ENCODE measurements at regions not wholly inside any gene's neighbourhood (a gene's known extent, or its start where the extent isn't known, plus 50 kb on each side); places are given as distances from the start of the nearest gene placed in this dataset.

DNA sequence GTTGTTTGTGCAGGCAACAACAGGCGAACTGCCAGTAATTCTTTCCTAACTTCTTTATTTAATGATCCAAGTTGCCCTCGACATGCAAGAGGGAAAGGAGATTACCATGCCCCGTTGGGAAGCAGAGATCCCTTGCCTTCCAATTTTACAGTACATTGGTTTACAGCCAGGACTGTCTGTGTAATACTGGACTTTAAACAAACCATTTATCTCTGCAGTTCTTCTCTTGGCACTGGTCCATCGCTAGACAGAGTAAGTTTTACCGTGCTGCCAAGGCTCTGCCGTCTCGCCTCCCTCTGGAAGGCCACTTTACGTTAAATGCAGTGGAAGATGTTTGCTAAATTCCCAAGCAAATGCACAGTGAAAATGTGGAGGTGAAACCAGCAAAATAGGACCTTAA is 660.3 kb upstream of the PRKX start:
- Histone ChIP-seq H3K27me3 (ENCODE audit: control insufficient read depth in 4 of 4, insufficient read depth in 4 of 4, low read length in 3 of 4) (no peaks in the 10 kb centered on the region), H3K9ac (ENCODE audit: low read depth in 1 of 2, low read length in 2 of 2) (no peak overlapping the region), H3K9me3 (ENCODE audit: control insufficient read depth in 4 of 4, low read length in 3 of 4) (peaks cover 0 to 7% (median 1%) of the 10 kb centered on the region in 4 donors), H3K36me3 (ENCODE audit: control insufficient read depth in 4 of 4, insufficient read depth in 3 of 4, low read depth in 1 of 4, low read length in 3 of 4) (no peaks in the 10 kb centered on the region), H3K4me1 (ENCODE audit: control insufficient read depth in 4 of 4, insufficient read depth in 4 of 4, low read length in 3 of 4) (no peaks in the 10 kb centered on the region), H3K27ac (ENCODE audit: low read depth in 1 of 2, low read length in 2 of 2) (no peak overlapping the region), H3K4me3 (ENCODE audit: low read depth in 1 of 3, low read length in 3 of 3) (no peak overlapping the region)
- TF ChIP-seq YY1 (IDR thresholded peaks at IDR 0.05) (no peak), RAD21 (IDR thresholded peaks at IDR 0.05) (no peak), JUND (IDR thresholded peaks at IDR 0.05) (no peak), GABPA (IDR thresholded peaks at IDR 0.05 in 1 of 2, conservative IDR thresholded peaks at IDR 0.05 in 1 of 2) (no peak), SP1 (IDR thresholded peaks at IDR 0.05) (no peak), RXRA (IDR thresholded peaks at IDR 0.05) (no peak), EGR1 (IDR thresholded peaks at IDR 0.05; ENCODE audit: low read depth in 2 of 2) (no peak), HNF4G (IDR thresholded peaks at IDR 0.05) (no peak), TAF1 (conservative IDR thresholded peaks at IDR 0.05) (no peak), FOXA1 (IDR thresholded peaks at IDR 0.05) (no peak)
- TF ChIP-seq, protein P1, sequence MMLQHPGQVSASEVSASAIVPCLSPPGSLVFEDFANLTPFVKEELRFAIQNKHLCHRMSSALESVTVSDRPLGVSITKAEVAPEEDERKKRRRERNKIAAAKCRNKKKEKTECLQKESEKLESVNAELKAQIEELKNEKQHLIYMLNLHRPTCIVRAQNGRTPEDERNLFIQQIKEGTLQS (IDR thresholded peaks at IDR 0.05): no peak
- TF ChIP-seq, protein P2, sequence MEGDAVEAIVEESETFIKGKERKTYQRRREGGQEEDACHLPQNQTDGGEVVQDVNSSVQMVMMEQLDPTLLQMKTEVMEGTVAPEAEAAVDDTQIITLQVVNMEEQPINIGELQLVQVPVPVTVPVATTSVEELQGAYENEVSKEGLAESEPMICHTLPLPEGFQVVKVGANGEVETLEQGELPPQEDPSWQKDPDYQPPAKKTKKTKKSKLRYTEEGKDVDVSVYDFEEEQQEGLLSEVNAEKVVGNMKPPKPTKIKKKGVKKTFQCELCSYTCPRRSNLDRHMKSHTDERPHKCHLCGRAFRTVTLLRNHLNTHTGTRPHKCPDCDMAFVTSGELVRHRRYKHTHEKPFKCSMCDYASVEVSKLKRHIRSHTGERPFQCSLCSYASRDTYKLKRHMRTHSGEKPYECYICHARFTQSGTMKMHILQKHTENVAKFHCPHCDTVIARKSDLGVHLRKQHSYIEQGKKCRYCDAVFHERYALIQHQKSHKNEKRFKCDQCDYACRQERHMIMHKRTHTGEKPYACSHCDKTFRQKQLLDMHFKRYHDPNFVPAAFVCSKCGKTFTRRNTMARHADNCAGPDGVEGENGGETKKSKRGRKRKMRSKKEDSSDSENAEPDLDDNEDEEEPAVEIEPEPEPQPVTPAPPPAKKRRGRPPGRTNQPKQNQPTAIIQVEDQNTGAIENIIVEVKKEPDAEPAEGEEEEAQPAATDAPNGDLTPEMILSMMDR (IDR thresholded peaks at IDR 0.05; ENCODE audit: low read depth, low read length, missing input control): no peak
- TF ChIP-seq, protein P3, sequence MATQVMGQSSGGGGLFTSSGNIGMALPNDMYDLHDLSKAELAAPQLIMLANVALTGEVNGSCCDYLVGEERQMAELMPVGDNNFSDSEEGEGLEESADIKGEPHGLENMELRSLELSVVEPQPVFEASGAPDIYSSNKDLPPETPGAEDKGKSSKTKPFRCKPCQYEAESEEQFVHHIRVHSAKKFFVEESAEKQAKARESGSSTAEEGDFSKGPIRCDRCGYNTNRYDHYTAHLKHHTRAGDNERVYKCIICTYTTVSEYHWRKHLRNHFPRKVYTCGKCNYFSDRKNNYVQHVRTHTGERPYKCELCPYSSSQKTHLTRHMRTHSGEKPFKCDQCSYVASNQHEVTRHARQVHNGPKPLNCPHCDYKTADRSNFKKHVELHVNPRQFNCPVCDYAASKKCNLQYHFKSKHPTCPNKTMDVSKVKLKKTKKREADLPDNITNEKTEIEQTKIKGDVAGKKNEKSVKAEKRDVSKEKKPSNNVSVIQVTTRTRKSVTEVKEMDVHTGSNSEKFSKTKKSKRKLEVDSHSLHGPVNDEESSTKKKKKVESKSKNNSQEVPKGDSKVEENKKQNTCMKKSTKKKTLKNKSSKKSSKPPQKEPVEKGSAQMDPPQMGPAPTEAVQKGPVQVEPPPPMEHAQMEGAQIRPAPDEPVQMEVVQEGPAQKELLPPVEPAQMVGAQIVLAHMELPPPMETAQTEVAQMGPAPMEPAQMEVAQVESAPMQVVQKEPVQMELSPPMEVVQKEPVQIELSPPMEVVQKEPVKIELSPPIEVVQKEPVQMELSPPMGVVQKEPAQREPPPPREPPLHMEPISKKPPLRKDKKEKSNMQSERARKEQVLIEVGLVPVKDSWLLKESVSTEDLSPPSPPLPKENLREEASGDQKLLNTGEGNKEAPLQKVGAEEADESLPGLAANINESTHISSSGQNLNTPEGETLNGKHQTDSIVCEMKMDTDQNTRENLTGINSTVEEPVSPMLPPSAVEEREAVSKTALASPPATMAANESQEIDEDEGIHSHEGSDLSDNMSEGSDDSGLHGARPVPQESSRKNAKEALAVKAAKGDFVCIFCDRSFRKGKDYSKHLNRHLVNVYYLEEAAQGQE (IDR thresholded peaks at IDR 0.05): no peak
- 51% methylated on average over 8 of the region's 8 CpGs for WGBS
- DNase-seq (ENCODE audit: low spot score): no peak

DNA sequence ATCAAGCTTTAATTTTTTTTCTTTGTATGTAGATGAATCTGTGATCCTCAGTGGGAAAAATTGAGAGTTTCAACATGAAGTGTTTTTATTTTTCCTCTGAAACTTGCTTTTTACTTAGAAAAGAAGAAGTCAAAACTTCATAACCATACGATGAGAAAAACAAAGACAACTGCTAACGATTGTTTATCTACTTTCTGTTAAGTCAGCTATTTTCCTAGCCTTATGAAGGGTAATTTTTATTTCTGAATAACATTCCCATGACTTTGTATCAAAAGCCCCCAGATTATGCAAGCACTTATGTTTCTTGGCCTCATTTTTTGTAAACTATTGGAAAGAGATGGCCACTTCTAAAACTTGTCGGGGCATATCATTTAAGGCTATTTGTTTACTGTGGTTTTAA is 645.1 kb upstream of the PRKX start:
- H3K4me1 ChIP-seq (ENCODE audit: control insufficient read depth in 4 of 4, insufficient read depth in 4 of 4, low read length in 3 of 4): no peaks in the 10 kb centered on the region
- H3K9me3 ChIP-seq (ENCODE audit: control insufficient read depth in 4 of 4, low read length in 3 of 4): no peaks in the 10 kb centered on the region
- H3K36me3 ChIP-seq (ENCODE audit: control insufficient read depth in 4 of 4, insufficient read depth in 3 of 4, low read depth in 1 of 4, low read length in 3 of 4): no peaks in the 10 kb centered on the region
- H3K4me3 ChIP-seq (ENCODE audit: low read depth in 1 of 3, low read length in 3 of 3): no peak overlapping the region
- no peak overlapping the region for H3K27ac ChIP-seq (ENCODE audit: low read depth in 1 of 2, low read length in 2 of 2)
- H3K27me3 ChIP-seq (ENCODE audit: control insufficient read depth in 4 of 4, insufficient read depth in 4 of 4, low read length in 3 of 4): no peaks in the 10 kb centered on the region
- DNase-seq (ENCODE audit: low spot score): no peak
- TF ChIP-seq HNF4G (IDR thresholded peaks at IDR 0.05) (no peak), FOXA1 (IDR thresholded peaks at IDR 0.05) (no peak)
- H3K9ac ChIP-seq (ENCODE audit: low read depth in 1 of 2, low read length in 2 of 2): no peak overlapping the region
- 86% methylated on average over 3 of the region's 3 CpGs for WGBS

DNA sequence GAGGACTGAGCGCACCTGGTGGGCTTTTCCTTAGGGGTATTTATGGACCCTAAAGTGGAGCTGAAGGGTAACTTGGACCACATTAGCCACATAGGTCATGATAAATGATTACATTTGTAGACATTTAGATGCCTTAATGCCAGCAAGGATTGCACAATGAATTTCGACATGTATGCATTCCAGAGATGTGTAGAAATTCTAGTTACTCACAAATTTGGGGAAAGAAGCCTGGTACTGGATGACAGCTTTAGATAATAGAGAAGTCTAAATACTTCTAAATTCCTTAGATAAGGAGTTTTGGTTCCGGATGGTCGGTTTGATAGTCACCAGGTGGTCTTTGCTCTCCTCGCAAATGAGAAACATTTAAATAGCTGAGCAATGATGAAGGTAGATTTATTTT is 609.5 kb upstream of the PRKX start:
- no peak overlapping the region for H3K9ac ChIP-seq (ENCODE audit: low read depth in 1 of 2, low read length in 2 of 2)
- WGBS: 64% methylated on average over 5 of the region's 5 CpGs
- no peaks in the 10 kb centered on the region for H3K9me3 ChIP-seq (ENCODE audit: control insufficient read depth in 4 of 4, low read length in 3 of 4)
- H3K36me3 ChIP-seq (ENCODE audit: control insufficient read depth in 4 of 4, insufficient read depth in 3 of 4, low read depth in 1 of 4, low read length in 3 of 4): no peaks in the 10 kb centered on the region
- H3K4me1 ChIP-seq (ENCODE audit: control insufficient read depth in 4 of 4, insufficient read depth in 4 of 4, low read length in 3 of 4): no peaks in the 10 kb centered on the region
- DNase-seq (ENCODE audit: low spot score): no peak
- no peak overlapping the region for H3K4me3 ChIP-seq (ENCODE audit: low read depth in 1 of 3, low read length in 3 of 3)
- no peaks in the 10 kb centered on the region for H3K27me3 ChIP-seq (ENCODE audit: control insufficient read depth in 4 of 4, insufficient read depth in 4 of 4, low read length in 3 of 4)
- TF ChIP-seq SP1 (IDR thresholded peaks at IDR 0.05) (no peak), YY1 (IDR thresholded peaks at IDR 0.05) (no peak), FOXA1 (IDR thresholded peaks at IDR 0.05) (no peak), FOXA2 (IDR thresholded peaks at IDR 0.05) (no peak), RXRA (IDR thresholded peaks at IDR 0.05) (no peak), JUND (IDR thresholded peaks at IDR 0.05) (no peak)
- TF ChIP-seq, protein P4, sequence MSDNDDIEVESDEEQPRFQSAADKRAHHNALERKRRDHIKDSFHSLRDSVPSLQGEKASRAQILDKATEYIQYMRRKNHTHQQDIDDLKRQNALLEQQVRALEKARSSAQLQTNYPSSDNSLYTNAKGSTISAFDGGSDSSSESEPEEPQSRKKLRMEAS (IDR thresholded peaks at IDR 0.05): no peak
- TF ChIP-seq, protein P5, sequence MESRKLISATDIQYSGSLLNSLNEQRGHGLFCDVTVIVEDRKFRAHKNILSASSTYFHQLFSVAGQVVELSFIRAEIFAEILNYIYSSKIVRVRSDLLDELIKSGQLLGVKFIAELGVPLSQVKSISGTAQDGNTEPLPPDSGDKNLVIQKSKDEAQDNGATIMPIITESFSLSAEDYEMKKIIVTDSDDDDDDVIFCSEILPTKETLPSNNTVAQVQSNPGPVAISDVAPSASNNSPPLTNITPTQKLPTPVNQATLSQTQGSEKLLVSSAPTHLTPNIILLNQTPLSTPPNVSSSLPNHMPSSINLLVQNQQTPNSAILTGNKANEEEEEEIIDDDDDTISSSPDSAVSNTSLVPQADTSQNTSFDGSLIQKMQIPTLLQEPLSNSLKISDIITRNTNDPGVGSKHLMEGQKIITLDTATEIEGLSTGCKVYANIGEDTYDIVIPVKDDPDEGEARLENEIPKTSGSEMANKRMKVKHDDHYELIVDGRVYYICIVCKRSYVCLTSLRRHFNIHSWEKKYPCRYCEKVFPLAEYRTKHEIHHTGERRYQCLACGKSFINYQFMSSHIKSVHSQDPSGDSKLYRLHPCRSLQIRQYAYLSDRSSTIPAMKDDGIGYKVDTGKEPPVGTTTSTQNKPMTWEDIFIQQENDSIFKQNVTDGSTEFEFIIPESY (IDR thresholded peaks at IDR 0.05): no peak
- H3K27ac ChIP-seq (ENCODE audit: low read depth in 1 of 2, low read length in 2 of 2): no peak overlapping the region

Measured in liver (tissue), 8 donors.